T47D (cell line): ENCODE measurements at regions not wholly inside any gene's neighbourhood (a gene's known extent, or its start where the extent isn't known, plus 50 kb on each side); places are given as distances from the start of the nearest gene placed in this dataset.
A peak's percentile ranks its signal among the peaks of the same experiment; 100 is the strongest.

Experiments
- DNase-seq, 2 experiments: peaks; one replicate each; pipeline versions ENCODE4 v3.0.0 to v3.0.0-alpha.2; 2011 to 2012; ENCODE audit warnings: low read depth in 1 of 2, low spot score in 1 of 2
- JUND ChIP-seq: IDR thresholded peaks from 2 replicates; pipeline ENCODE4 v1.6.1; 2012; ENCODE audit warnings: low read depth
- in situ Hi-C: cut with HindIII; loops from 2 replicates; pipeline ENCODE4 v1.10.0; 2016; ENCODE audit warnings: low sequenced_read_pairs, low pct_unique_long_range_greater_than_20kb

DNA sequence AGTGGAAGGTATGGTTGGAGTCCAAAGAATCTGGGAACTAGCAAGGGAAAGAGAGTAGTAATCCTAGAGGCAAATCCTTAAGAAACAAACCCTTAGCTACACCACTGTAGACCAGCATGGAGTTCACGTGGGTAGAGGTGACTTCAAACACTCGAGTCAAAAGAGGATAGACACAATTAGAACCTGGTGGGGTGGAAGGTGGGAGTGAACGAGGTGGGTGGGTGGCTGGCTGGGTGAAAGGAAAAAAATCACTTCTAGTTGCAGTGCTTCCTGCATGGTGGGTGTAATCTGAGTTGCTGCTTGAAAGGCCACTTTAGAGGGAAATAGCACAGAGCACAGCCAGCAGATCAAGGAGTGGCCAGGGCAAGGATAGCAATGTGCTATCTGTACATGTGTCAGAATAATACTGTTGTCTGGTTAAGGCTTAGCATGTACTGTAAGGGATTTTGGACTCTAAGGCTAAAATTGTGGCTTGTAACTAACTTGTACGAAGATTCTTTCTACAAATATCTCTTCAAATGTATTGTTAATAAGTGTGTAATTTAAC, 356.2 kb downstream of the GRIA2 start:
- in situ Hi-C loops: no loop called here
- no peak for TF ChIP-seq JUND
- DNase-seq: no peak

DNA sequence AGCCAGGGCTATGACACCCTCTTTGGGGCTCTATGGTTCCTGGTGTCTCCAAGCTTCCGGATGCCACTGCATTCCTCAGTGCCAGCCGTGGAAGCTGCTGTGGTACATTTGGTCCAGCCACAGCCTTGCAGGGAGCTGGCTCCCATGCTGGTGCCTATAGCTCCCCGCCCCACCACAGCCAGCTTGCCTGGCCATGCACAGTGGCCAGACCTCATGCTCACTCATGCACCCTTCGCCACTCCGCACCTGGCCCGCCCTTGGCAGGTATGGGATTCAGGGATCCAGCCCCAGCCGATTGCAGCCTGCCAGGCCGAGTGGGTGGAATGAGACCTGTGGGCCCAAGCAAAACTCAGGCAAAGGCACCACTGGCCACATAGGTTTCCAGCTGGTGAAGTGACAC, 354.8 kb downstream of the GRIA2 start:
- no peak for TF ChIP-seq JUND
- in situ Hi-C loops: no loop called here
- DNase-seq: no peak

DNA sequence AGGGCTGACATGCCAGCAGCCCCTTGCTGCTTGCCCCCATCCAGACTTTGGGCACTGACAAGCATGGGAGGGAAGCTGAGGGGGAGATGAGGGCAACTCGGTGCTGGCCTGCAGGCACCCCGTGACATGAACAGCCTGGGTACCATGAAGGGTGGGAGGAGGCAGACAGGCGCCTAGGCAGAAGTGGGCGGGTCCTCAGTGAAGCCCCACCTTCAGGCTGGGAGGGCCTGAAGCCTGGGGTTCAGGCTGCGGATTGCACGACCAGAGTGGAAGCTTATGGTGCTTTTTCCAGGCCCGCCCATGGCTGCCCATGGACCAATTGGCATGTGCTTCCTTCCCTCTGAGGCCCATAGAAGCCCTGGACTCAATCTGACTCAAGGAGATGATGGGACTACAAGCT, 354.1 kb downstream of the GRIA2 start:
- in situ Hi-C loops: no loop called here

DNA sequence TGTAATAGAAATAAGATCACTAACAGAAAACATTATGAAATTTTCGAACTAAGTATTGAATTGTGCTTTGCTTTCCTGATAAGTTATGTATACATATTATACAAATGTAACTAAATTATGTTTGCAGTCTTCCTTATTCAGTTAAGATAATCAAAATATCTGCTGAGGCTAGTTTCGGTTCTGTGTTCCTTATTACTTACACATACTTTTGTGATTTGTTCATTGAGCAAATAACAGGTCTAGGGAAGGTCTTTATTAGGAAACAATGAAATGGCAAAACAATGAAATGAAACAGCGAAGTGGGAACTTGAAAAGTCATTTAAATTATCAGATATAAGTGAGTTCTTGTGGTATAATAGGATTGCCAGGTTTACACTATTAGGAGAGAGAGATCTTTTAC, 352.4 kb downstream of the GRIA2 start:
- in situ Hi-C loops: no loop called here
- peak in 1 of 2 experiments; percentile 44 for DNase-seq
- no peak for TF ChIP-seq JUND

More for the DNA sequence above, 354.1 kb downstream of the GRIA2 start:
- DNase-seq: no peak
- no peak for TF ChIP-seq JUND

DNA sequence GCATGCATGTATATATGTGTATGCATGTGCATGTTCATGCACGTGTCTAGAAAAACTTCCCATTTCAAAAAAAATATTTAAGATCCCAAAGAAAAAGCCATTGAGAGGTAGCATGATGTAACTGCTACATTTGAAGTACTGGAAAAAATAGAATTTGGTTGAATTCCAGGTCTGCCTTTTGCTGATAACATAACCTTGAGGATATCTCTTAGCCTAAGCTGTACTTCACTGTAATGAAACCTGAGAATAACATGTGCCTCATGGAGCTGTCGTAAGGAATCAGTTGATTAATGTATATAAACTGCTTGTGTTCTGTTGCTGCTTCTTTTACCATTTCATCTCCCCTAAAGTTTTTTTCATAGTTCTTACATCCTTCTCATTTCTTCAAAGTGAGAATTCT, 351.8 kb downstream of the GRIA2 start:
- in situ Hi-C loops: no loop called here
- DNase-seq: no peak
- TF ChIP-seq JUND: no peak

DNA sequence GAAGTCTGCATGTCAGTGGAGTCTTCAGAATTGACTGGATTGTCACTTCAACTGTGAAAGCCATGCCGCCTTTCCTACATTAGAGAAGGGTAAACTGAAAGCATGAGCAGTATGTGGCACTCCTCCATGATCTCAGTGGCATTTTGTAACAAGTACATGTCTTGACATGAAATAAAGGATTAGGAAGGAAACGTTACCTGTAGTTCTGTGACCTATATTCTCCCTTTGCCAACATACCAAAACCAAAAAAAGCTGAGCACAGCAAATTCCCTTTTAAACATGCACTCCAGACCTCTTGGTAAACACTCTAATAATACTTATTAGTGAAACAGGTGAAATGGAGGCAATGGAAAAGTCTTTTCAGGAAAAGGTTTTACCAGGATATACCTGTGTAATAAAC, 344.2 kb downstream of the GRIA2 start:
- in situ Hi-C loops: no loop called here
- TF ChIP-seq JUND: no peak
- no peak for DNase-seq

DNA sequence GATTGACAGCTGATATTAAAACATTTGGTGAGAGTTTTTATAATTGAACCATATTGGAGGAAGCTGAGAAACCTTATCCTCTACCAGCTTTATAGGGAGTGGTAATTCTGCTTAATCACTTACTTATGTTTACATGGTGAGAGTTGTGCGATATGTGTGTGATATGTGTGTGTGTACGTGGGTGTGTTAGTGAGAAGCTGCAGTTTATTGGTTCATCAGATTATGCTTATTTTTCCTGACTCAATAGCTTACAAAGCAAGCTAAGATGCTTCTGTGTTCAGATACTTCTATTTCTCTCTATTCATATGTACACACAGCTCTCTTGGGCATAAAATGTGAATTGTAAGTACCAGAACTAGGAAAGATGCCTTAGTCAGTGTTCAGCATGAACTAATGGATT, 343.7 kb downstream of the GRIA2 start:
- TF ChIP-seq JUND: no peak
- DNase-seq: no peak
- in situ Hi-C loops: no loop called here

DNA sequence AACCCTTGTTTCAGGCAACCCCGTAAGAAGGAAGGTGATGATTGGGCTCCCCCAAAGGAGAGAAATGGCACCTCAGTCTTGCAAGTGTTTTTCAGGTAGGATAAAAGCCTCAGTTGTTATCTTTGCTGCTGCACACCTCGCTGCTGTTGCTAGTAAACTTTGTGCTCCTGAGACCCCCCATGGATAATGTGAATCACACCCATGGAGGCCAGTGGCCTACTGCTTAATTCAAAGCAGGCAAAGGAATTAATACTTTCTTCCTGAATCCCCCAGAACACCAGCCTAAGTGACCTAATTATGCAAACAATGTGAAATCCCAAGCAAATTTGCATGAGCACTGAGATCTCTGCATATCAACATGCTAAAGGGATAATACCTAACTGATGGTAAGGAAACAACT, 337.5 kb downstream of the GRIA2 start:
- DNase-seq: no peak
- in situ Hi-C loops: no loop called here
- TF ChIP-seq JUND: no peak

DNA sequence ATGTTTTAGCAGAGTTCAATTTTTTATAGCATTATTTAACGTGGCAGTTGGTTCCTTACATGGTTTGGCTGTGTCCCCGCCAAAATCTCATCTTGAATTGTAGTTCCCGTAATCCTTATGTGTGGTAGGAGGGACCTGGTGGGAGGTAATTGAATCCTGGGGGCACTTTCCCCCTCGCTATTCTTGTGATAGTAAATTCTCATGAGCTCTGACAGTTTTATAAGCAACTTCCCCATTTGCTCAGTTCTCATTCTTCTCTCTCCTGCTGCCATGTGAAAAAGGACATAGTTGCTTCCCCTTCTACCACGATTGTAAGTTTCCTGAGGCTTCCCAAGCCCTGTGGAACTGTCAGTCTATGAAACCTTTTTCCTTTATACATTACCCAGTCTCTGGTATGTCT, 329.5 kb downstream of the GRIA2 start:
- no peak for TF ChIP-seq JUND

DNA sequence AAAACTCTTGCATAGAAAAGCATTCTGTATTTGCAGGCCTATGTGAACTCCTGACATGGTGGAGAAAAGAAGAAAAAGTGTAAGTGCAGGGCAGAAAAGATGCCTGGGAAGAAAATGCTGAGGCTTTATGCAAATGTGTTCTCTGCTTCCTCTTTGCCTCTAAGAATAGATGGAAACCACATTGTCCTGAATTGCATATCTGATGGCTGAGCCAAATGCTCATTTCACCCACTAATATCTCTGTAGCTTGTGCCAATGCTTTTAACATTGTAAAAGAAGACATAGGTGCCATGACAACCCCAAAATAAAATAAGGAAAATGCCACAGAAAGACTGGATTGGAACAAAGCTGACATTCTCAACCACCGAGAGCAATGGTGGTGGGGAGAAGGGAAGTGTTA, 307.4 kb downstream of the GRIA2 start:
- TF ChIP-seq JUND: no peak
- in situ Hi-C loops: no loop called here
- no peak for DNase-seq

More for the DNA sequence above, 329.5 kb downstream of the GRIA2 start:
- in situ Hi-C loops: no loop called here
- no peak for DNase-seq

DNA sequence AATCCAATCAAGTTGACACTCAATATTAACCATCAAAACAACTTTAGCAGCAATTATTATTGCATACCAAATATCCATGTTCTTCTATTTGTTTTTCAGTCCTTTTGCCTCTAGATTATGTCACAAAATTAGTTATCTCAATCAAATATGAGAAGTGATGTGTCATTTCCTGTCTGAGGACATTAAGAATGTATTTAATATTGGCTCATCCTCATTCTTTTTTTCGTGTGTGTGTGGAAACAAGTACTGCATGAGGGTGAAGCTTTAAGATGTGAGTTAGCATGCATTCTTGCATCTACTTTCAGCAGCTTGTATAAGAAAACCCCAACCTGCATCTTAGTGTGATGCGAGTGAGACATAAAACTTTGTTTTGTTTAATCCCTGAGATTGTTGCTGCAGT, 301.4 kb downstream of the GRIA2 start:
- no peak for TF ChIP-seq JUND
- in situ Hi-C loops: no loop called here

DNA sequence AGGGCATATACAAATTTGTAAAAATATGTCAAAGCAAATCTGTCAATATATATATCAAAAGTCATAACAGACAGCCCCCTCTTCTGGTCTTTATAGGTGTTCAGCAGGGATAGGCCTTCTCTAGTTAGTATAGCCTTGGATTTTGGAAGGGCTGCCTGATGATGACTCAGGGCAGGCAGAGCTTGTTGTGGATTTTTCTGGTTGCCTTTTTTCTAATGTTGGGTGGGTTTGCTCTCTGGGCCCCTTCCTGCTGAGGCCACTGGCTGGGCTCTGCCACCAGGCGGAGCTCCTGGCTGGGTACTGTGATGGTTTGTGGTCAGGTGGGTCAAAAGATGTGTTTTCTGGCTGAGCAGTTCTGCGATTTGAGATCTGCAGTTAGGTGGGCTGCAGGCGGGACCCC, 294.2 kb downstream of the GRIA2 start:
- in situ Hi-C loops: no loop called here
- no peak for TF ChIP-seq JUND
- peak in 1 of 2 experiments; percentile 22 for DNase-seq

More for the DNA sequence above, 301.4 kb downstream of the GRIA2 start:
- DNase-seq: no peak

DNA sequence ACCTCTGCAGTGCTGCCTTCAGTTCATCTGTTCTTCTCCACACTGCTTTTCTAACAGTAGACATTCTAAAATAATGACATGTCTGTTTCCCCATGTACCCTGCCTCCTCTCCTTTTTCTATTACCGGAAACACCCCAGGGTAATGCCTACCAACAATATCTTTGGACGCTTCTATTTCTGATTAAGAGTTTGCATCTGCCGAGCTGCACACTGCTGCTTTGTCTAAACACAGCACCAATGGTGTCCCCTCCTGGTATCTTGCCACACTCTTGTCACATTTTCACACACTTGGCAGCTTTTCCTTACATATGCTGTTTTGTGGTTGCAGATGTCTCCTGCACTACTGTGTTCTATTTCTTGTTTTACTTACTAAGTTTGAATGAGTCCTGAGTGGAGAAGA, 288.8 kb downstream of the GRIA2 start:
- TF ChIP-seq JUND: no peak
- DNase-seq: no peak
- in situ Hi-C loops: no loop called here

DNA sequence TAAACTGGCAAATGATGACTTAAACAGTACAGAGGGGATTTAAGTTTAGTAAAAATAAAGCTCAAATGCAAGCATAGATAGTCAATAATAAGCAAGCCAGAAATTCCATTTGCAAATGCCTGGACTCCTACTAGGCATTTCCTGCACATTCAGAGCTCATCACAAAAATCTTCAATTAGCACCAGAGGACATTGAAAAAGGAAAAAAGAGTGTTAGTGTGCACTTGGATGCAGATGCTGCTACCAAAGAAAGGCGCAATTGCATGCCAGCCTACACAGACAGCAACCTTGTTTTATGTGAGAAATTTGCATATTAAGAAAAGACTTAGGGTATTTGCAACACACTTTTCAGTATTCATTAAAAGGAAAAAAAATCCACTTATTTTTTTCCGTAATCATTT, 282.1 kb downstream of the GRIA2 start:
- in situ Hi-C loops: no loop called here

DNA sequence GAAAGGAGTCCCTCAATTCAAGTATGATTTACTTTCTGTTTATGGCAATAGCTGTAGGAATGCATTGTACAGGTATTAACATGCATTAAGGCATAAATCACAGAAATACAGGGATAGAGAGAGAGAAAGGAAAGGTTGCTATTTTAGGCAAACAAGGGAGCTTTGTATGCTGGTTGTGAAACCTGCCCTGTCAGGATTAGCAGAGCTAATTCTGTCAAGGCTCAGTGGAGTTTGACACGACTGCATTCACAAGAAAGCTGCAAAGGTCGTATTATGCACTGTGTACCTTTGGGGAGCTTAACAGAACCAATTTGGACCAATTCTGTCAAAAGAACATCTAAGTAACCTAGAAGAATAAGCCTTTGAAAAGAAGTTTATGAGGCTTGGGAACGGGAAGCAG, 239.3 kb downstream of the GRIA2 start:
- DNase-seq: peak in 1 of 2 experiments; percentile 39
- in situ Hi-C loops: no loop called here
- no peak for TF ChIP-seq JUND

More for the DNA sequence above, 282.1 kb downstream of the GRIA2 start:
- DNase-seq: no peak
- TF ChIP-seq JUND: no peak
